Thyroid gland (tissue), 4 donors: ENCODE measurements at regions not wholly inside any gene's neighbourhood (a gene's known extent, or its start where the extent isn't known, plus 50 kb on each side); places are given as distances from the start of the nearest gene placed in this dataset.

Experiments used
- CTCF ChIP-seq, 6 experiments: fragments of 200-600 bp in 3 of 6; fragments of 450-650 bp in 3 of 6; sonication (generic) in 3 of 6; IDR thresholded peaks; one replicate each; pipeline ENCODE4 v1.5.1; 2016 to 2019; ENCODE audit warnings: antibody characterized with exemption in 6 of 6, mild to moderate bottlenecking in 2 of 6, inconsistent platforms in 1 of 6, moderate library complexity in 1 of 6
- POLR2A ChIP-seq, 2 donors: fragments of 450-650 bp; IDR thresholded peaks; one replicate each; pipeline ENCODE4 v1.6.1; 2017; ENCODE audit warnings: antibody characterized with exemption in 2 of 2, mild to moderate bottlenecking in 2 of 2, moderate library complexity in 1 of 2

GRCh38 chr17:69876757-69877156 lies 198.3 kb upstream of the KCNJ16 start:
- TF ChIP-seq POLR2A (IDR thresholded peaks at IDR 0.05) (no peak), CTCF (IDR thresholded peaks at IDR 0.05) (no peak)
